ENCODE measurements at regions not wholly inside any gene's neighbourhood (a gene's known extent, or its start where the extent isn't known, plus 50 kb on each side); places are given as distances from the start of the nearest gene placed in this dataset.
A peak's percentile ranks its signal among the peaks of the same experiment; 100 is the strongest.

DNA sequence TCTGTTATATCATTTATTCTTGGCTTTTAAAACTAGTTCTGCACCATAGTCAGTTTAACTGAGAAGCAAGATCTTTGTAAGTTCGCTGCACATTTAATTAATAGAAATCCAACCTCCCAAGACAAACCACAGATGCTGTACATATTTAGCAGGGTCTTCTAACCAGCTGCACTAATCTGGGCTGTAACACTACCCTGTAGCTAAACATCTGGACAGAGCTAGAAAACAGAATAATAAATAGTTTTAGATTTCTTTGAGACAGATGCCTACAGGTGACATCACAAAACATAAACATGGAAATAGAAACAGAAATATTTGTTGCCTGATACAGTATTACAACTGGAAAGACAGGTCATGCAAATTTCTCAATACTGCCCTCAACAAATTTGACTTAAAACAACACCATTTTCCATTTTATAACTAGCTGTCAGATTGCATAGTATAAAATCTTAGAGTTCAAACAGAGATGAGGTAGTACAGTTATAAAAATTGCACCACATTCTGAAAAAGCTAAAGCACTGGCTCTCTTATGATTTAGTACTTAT is 315.1 kb downstream of the NR4A2 start:
- no peak for DNase-seq (ENCODE audit: low read depth)
- TF ChIP-seq MYC (IDR thresholded peaks at IDR 0.05; ENCODE audit: low read depth, low read length) (no peak), POLR2A (IDR thresholded peaks at IDR 0.05; ENCODE audit: extremely low read depth, insufficient read length) (no peak)
- TF ChIP-seq, protein P1, sequence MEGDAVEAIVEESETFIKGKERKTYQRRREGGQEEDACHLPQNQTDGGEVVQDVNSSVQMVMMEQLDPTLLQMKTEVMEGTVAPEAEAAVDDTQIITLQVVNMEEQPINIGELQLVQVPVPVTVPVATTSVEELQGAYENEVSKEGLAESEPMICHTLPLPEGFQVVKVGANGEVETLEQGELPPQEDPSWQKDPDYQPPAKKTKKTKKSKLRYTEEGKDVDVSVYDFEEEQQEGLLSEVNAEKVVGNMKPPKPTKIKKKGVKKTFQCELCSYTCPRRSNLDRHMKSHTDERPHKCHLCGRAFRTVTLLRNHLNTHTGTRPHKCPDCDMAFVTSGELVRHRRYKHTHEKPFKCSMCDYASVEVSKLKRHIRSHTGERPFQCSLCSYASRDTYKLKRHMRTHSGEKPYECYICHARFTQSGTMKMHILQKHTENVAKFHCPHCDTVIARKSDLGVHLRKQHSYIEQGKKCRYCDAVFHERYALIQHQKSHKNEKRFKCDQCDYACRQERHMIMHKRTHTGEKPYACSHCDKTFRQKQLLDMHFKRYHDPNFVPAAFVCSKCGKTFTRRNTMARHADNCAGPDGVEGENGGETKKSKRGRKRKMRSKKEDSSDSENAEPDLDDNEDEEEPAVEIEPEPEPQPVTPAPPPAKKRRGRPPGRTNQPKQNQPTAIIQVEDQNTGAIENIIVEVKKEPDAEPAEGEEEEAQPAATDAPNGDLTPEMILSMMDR (IDR thresholded peaks at IDR 0.05; ENCODE audit: low read depth, low read length), result no peak
- TF ChIP-seq, protein P2, sequence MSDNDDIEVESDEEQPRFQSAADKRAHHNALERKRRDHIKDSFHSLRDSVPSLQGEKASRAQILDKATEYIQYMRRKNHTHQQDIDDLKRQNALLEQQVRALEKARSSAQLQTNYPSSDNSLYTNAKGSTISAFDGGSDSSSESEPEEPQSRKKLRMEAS (IDR thresholded peaks at IDR 0.05; ENCODE audit: low read depth, low read length), result no peak
- no peak overlapping the region for H3K4me3 ChIP-seq (ENCODE audit: low read depth, low read length)

DNA sequence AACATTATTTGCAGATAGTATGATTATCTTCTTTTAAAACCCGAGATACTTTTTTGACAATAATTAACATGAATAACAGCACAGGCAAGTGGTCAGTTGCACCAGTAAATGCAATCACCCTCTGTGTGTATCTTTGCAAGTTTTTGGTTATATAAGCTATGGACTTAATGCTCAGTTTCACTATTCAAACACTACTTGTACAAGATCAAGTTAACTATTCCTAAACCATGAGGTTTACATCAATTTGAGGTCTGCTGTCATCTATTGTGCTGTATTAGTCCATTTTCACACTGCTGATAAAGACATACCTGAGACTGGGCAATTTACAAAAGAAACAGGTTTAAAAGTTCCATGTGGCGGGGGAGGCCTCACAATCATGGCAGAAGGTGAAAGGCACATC is 323.2 kb downstream of the NR4A2 start:
- no peak for DNase-seq (ENCODE audit: low read depth)
- no peak overlapping the region for H3K4me3 ChIP-seq (ENCODE audit: low read depth, low read length)
- no peak for TF ChIP-seq MYC (IDR thresholded peaks at IDR 0.05; ENCODE audit: low read depth, low read length)
- TF ChIP-seq, protein P1 (IDR thresholded peaks at IDR 0.05; ENCODE audit: low read depth, low read length), result no peak
- TF ChIP-seq POLR2A (IDR thresholded peaks at IDR 0.05; ENCODE audit: extremely low read depth, insufficient read length), result no peak
- TF ChIP-seq, protein P2 (IDR thresholded peaks at IDR 0.05; ENCODE audit: low read depth, low read length), result no peak

DNA sequence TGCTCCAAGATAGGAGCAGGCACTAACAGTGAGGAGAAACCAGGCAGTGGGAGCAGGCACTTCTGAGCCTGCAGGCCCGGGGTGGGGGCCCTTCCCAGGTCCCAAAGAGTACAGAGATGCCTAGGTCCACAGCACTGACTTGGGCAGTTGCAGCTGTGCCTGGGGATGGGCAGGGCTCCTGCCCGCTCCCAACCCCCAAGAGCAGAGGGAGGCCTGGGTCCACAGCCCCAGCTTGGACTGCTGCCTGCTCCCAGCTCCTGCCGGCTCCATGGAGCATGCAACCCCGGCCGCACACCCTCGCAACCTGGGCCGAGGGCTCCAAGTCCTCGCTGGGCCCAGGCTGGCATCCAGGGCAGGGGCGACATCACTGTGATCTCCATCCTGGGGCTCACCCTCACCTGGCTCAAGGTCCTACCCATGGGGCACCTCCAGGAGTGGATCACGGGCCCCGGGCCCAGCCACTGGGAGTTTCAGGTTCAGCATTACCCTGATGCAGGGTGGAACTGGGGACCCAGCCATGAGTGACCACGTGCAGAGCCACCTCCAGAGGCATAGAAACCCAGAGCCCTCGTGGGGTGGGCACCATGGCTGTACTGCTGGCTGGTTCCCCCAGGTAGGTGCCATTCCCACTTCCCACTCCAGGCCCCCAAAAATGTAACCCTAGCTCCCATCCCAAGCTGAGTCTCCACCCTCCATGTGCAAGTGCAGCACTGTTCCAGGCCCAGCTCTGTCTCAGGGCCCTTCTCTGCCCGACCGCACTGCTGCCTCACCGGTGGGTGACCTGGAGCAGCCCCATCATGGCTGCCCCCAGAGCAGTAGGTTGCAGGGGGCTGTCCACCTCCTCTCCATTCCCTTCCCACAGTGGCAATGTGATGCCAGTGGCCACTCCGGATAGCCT is 325.6 kb downstream of the NR4A2 start:
- TF ChIP-seq, protein P1 (IDR thresholded peaks at IDR 0.05; ENCODE audit: low read depth, low read length), result no peak
- TF ChIP-seq MYC (IDR thresholded peaks at IDR 0.05; ENCODE audit: low read depth, low read length) (no peak), POLR2A (IDR thresholded peaks at IDR 0.05; ENCODE audit: extremely low read depth, insufficient read length) (no peak)
- TF ChIP-seq, protein P2 (IDR thresholded peaks at IDR 0.05; ENCODE audit: low read depth, low read length), result no peak
- no peak for DNase-seq (ENCODE audit: low read depth)
- H3K4me3 ChIP-seq (ENCODE audit: low read depth, low read length), result no peak overlapping the region

DNA sequence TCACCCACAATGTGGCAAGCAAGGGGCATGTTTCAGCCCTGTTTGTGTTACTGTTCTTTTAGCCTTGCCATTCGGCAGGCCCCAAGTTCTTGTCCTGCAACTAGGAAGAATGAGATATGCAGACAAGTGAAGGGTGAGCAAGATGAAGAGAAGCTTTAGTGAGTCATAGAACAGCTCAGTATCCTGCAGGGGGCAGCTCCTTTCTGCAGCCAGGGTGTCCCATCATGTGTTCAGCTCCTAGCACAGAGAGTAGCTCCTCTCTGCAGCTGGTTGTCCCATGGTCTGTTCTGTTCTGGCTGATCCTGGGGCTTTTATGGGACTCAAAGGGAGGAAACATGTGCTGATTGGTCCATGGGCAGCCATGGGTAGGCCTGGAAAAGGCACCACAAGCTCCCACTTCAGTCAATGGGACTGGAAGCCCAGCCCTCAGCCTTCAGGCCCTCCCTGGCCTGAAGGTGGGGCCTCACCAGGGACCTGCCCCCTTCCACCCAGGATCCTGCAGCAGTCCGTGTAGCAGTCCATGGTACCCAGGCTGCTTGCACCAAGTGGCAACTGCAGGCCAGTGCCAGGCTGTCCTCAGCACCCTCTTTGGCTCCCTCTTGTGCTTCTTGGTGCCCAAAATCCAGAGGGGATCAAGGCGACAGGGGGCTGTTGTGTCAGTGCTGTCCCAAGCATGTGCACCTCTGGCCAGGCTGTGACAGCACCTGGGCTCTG is 326.4 kb downstream of the NR4A2 start:
- peak; percentile 15 for DNase-seq (ENCODE audit: low read depth)
- TF ChIP-seq, protein P2 (IDR thresholded peaks at IDR 0.05; ENCODE audit: low read depth, low read length), result no peak
- no peak for TF ChIP-seq MYC (IDR thresholded peaks at IDR 0.05; ENCODE audit: low read depth, low read length)
- TF ChIP-seq POLR2A (IDR thresholded peaks at IDR 0.05; ENCODE audit: extremely low read depth, insufficient read length), result no peak
- TF ChIP-seq, protein P1 (IDR thresholded peaks at IDR 0.05; ENCODE audit: low read depth, low read length), result no peak
- H3K4me3 ChIP-seq (ENCODE audit: low read depth, low read length), result no peak overlapping the region

DNA sequence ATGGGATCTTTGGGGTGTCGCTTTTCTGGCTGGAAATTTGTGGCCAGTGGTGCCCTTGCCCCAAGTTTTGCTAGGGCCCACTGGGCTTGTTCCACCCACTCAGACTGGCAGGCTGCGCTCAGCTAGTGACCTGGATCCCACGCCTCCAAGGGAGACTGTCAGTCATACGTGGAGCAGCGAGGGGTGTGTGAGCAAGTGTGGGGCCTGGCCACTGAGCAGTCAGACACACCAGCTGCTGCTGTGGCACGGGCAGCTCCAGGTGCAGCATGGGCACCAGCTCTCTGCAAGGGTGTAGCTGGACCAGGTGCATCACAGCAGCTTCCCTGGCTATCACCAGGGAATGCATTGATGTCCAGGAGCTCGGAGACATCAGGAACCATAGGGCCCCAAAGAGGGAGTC is 327.0 kb downstream of the NR4A2 start:
- no peak for TF ChIP-seq POLR2A (IDR thresholded peaks at IDR 0.05; ENCODE audit: extremely low read depth, insufficient read length)
- no peak for TF ChIP-seq MYC (IDR thresholded peaks at IDR 0.05; ENCODE audit: low read depth, low read length)
- TF ChIP-seq, protein P1 (IDR thresholded peaks at IDR 0.05; ENCODE audit: low read depth, low read length), result no peak
- TF ChIP-seq, protein P2 (IDR thresholded peaks at IDR 0.05; ENCODE audit: low read depth, low read length), result no peak
- DNase-seq (ENCODE audit: low read depth), result no peak

More for the DNA sequence above, 327.0 kb downstream of the NR4A2 start:
- no peak overlapping the region for H3K4me3 ChIP-seq (ENCODE audit: low read depth, low read length)

Measured in NB4 (cell line).